ENCODE measurements at regions not wholly inside any gene's neighbourhood (a gene's known extent, or its start where the extent isn't known, plus 50 kb on each side); places are given as distances from the start of the nearest gene placed in this dataset.
"Not testable (repeated sequence)": the region's sequence is repeated elsewhere in the genome, so short reads cannot be mapped to it uniquely, and the experiment has no call there.

GRCh38 chr10:28969413-28969812 lies 292.1 kb downstream of the BAMBI start:
- no peak for FAIRE-seq

- FAIRE-seq, result no peak
Observed at GRCh38 chr10:28970231-28970630, 292.9 kb downstream of the BAMBI start.

- no peak for FAIRE-seq
Observed at GRCh38 chr10:28971255-28971654, 293.9 kb downstream of the BAMBI start.

- no peak for FAIRE-seq
Observed at GRCh38 chr10:28971764-28972163, 294.4 kb downstream of the BAMBI start.

- FAIRE-seq, result no peak
Observed at GRCh38 chr10:28973309-28973972, 296.1 kb downstream of the BAMBI start.

GRCh38 chr10:28975891-28976531 lies 298.7 kb downstream of the BAMBI start:
- FAIRE-seq, result no peak

GRCh38 chr10:28977518-28977917 lies 300.2 kb downstream of the BAMBI start:
- no peak for FAIRE-seq

- FAIRE-seq, result no peak
Observed at GRCh38 chr10:28980264-28980663, 302.9 kb downstream of the BAMBI start.

GRCh38 chr10:28981007-28981406 lies 303.7 kb downstream of the BAMBI start:
- no peak for FAIRE-seq

GRCh38 chr10:28982974-28983373 lies 305.7 kb downstream of the BAMBI start:
- no peak for FAIRE-seq

- no peak for FAIRE-seq
Observed at GRCh38 chr10:28983799-28984198, 305.1 kb upstream of the LYZL1 start.

- no peak for FAIRE-seq
Observed at GRCh38 chr10:28984431-28984830, 304.4 kb upstream of the LYZL1 start.

GRCh38 chr10:28985137-28985885 lies 303.6 kb upstream of the LYZL1 start:
- no peak for FAIRE-seq

- no peak for FAIRE-seq
Observed at GRCh38 chr10:28986117-28986792, 302.6 kb upstream of the LYZL1 start.

- FAIRE-seq, result no peak
Observed at GRCh38 chr10:28986856-28987255, 302.0 kb upstream of the LYZL1 start.

GRCh38 chr10:28987555-28988320 lies 301.1 kb upstream of the LYZL1 start:
- no peak for FAIRE-seq

- no peak for FAIRE-seq
Observed at GRCh38 chr10:28988980-28989379, 299.9 kb upstream of the LYZL1 start.

GRCh38 chr10:28991333-28992270 lies 297.3 kb upstream of the LYZL1 start:
- no peak for FAIRE-seq

GRCh38 chr10:28993056-28993455 lies 295.8 kb upstream of the LYZL1 start:
- FAIRE-seq, result no peak

- FAIRE-seq, result no peak
Observed at GRCh38 chr10:28993861-28994260, 295.0 kb upstream of the LYZL1 start.

GRCh38 chr10:28994802-28995201 lies 294.1 kb upstream of the LYZL1 start:
- not testable (repeated sequence) for FAIRE-seq

- no peak for FAIRE-seq
Observed at GRCh38 chr10:28995497-28995896, 293.4 kb upstream of the LYZL1 start.
